ENCODE measurements at regions not wholly inside any gene's neighbourhood (a gene's known extent, or its start where the extent isn't known, plus 50 kb on each side); places are given as distances from the start of the nearest gene placed in this dataset.

DNA sequence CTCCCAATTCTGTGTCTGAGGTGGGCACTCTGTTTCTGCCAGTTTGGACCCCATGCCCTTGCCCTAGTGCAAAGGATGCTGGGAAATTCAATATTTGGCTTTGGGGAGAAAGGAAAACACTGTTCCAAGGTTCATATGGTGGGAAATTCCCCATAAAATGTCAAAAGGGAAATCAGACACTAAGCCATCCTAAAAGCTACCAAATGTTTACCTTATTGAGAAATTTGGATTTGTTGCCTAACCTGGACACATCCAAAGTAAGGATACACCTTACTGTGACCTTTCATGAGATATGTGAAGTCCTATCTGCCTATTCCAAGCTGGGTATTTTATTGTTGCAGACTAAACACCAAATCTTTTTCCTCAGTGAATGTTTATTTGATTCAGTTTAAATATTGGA is 109.1 kb downstream of the CYP26A1 start:
- H3K27me3 ChIP-seq: no peaks in the 10 kb centered on the region
- no peak overlapping the region for H3K4me3 ChIP-seq
- H3K4me1 ChIP-seq (ENCODE audit: low read depth): peaks cover 6% of the 10 kb centered on the region
- H3K36me3 ChIP-seq: no peaks in the 10 kb centered on the region
- TF ChIP-seq, protein P1, sequence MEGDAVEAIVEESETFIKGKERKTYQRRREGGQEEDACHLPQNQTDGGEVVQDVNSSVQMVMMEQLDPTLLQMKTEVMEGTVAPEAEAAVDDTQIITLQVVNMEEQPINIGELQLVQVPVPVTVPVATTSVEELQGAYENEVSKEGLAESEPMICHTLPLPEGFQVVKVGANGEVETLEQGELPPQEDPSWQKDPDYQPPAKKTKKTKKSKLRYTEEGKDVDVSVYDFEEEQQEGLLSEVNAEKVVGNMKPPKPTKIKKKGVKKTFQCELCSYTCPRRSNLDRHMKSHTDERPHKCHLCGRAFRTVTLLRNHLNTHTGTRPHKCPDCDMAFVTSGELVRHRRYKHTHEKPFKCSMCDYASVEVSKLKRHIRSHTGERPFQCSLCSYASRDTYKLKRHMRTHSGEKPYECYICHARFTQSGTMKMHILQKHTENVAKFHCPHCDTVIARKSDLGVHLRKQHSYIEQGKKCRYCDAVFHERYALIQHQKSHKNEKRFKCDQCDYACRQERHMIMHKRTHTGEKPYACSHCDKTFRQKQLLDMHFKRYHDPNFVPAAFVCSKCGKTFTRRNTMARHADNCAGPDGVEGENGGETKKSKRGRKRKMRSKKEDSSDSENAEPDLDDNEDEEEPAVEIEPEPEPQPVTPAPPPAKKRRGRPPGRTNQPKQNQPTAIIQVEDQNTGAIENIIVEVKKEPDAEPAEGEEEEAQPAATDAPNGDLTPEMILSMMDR (IDR thresholded peaks at IDR 0.05; ENCODE audit: low read depth, low read length): no peak
- H3K9me3 ChIP-seq (ENCODE audit: low read depth): no peaks in the 10 kb centered on the region
- no peak for DNase-seq (ENCODE audit: low read depth in 1 of 2, low spot score in 1 of 2)
- H3K27ac ChIP-seq: no peak overlapping the region

DNA sequence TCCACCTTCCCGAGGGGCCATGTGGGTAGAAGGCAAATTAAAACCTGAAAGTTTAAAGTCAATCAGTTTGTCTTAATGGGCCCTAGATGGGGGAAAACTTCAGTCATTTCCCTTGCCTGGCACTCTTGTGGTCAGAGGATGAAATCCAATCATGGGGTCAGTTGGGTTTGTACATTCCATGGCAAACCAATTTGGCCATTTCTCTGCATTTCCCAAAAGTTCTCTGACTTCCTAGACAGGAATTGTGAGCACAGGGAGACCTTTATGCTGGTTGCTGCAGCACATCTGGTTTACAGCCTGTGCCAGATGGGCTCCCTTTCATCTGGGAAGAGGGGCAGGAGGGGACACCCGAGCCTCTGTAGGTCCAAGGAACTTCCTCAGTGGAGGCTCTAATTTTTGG is 113.0 kb downstream of the CYP26A1 start:
- Histone ChIP-seq H3K36me3 (no peaks in the 10 kb centered on the region), H3K27me3 (no peaks in the 10 kb centered on the region), H3K27ac (no peak overlapping the region), H3K4me1 (ENCODE audit: low read depth) (no peaks in the 10 kb centered on the region), H3K4me3 (no peak overlapping the region), H3K9me3 (ENCODE audit: low read depth) (no peaks in the 10 kb centered on the region)
- TF ChIP-seq, protein P1 (IDR thresholded peaks at IDR 0.05; ENCODE audit: low read depth, low read length): no peak
- peak in 1 of 2 donors; percentile 40 for DNase-seq (ENCODE audit: low read depth in 1 of 2, low spot score in 1 of 2)

DNA sequence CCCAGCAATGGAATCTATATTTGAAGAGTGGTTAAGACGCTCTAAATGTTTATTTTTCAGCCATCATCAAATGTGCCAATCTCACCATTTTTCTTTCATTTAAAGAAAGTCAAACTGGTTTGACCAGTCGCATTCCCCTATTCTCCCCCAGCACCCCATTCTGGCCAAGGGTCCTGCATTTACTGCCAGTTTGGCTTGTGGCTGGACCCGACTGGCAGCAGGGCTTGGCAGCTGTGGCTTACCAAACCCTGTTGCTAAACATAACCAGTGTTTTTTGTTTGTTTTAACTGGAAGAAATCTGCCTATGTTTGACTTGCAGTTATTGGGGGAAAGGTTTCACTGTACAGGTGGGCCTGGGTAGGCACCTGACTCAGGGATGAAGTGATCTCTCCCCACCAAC is 116.3 kb downstream of the CYP26A1 start:
- H3K4me1 ChIP-seq (ENCODE audit: low read depth): no peaks in the 10 kb centered on the region
- TF ChIP-seq, protein P1 (IDR thresholded peaks at IDR 0.05; ENCODE audit: low read depth, low read length): no peak
- no peaks in the 10 kb centered on the region for H3K9me3 ChIP-seq (ENCODE audit: low read depth)
- H3K27ac ChIP-seq: no peak overlapping the region
- no peak for DNase-seq (ENCODE audit: low read depth in 1 of 2, low spot score in 1 of 2)
- H3K36me3 ChIP-seq: no peaks in the 10 kb centered on the region
- H3K27me3 ChIP-seq: no peaks in the 10 kb centered on the region
- H3K4me3 ChIP-seq: no peak overlapping the region

DNA sequence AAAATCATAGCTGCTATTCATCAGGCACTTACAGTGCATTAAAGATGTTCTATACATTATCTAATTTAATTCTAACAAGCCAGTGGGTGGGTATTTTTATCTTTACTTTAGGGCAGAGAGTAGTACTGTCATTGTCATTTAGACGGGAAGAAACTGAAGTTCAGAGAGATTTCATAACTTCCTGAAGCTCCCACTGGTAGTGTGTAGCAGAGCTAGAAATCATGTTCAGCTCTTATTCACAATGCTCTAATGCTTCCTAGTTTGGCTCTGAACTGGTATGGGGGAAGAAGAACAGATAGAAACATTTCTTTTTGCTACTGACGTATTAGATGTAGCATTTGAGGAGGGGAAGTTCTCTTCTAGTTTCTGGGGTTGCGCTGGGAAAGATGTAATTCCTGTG is 116.7 kb downstream of the CYP26A1 start:
- Histone ChIP-seq H3K27ac (no peak overlapping the region), H3K4me1 (ENCODE audit: low read depth) (no peaks in the 10 kb centered on the region), H3K9me3 (ENCODE audit: low read depth) (no peaks in the 10 kb centered on the region), H3K4me3 (no peak overlapping the region), H3K36me3 (no peaks in the 10 kb centered on the region), H3K27me3 (no peaks in the 10 kb centered on the region)
- peak in 1 of 2 donors; percentile 13 for DNase-seq (ENCODE audit: low read depth in 1 of 2, low spot score in 1 of 2)
- TF ChIP-seq, protein P1 (IDR thresholded peaks at IDR 0.05; ENCODE audit: low read depth, low read length): no peak

DNA sequence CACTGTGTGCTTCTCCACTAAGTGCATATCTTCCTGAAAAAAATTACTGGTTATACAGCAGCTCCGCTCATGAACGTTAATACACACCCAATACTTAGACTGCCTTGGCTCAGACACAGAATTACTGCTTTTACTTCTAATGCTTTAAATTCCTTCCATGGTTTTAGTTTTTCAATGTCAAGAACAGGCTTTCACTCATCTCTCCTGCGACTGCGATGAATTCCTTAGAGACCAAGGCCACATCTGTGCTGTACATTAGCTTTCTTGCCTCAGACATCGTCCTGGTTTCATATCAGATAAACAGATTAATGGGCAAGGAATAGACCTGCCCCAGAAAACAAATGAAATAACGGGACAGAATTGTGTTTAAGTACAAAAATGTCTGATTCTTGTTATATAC is 120.2 kb downstream of the CYP26A1 start:
- Histone ChIP-seq H3K27ac (no peak overlapping the region), H3K4me3 (no peak overlapping the region), H3K27me3 (no peaks in the 10 kb centered on the region), H3K36me3 (no peaks in the 10 kb centered on the region), H3K9me3 (ENCODE audit: low read depth) (no peaks in the 10 kb centered on the region), H3K4me1 (ENCODE audit: low read depth) (peaks cover 6% of the 10 kb centered on the region)
- no peak for DNase-seq (ENCODE audit: low read depth in 1 of 2, low spot score in 1 of 2)
- TF ChIP-seq, protein P1 (IDR thresholded peaks at IDR 0.05; ENCODE audit: low read depth, low read length): no peak

All from cardiac muscle cell (in vitro differentiated cells and primary cell).